ENCODE measurements at regions not wholly inside any gene's neighbourhood (a gene's known extent, or its start where the extent isn't known, plus 50 kb on each side); places are given as distances from the start of the nearest gene placed in this dataset.

GRCh38 chr15:93820566-93820965 lies 410.8 kb upstream of the MCTP2 start:
- no peak for TF ChIP-seq EZH2phosphoT487 (IDR thresholded peaks at IDR 0.05; ENCODE audit: borderline replicate concordance)
- TF ChIP-seq YY1 (IDR thresholded peaks at IDR 0.05; ENCODE audit: extremely low read depth, insufficient replicate concordance, low read depth, low read length): no peak
- TF ChIP-seq CTCF (IDR thresholded peaks at IDR 0.05 in 2 of 3, conservative IDR thresholded peaks at IDR 0.05 in 1 of 3; ENCODE audit: borderline replicate concordance in 1 of 3, insufficient read depth in 1 of 3, low read depth in 2 of 3, low read length in 2 of 3): no peak
- no peak for TF ChIP-seq SIN3A (IDR thresholded peaks at IDR 0.05; ENCODE audit: low read depth)
- TF ChIP-seq POLR2A (IDR thresholded peaks at IDR 0.05; ENCODE audit: borderline replicate concordance, extremely low read depth, insufficient read depth, insufficient read length): no peak
- no peak for TF ChIP-seq EZH2 (IDR thresholded peaks at IDR 0.05)
- TF ChIP-seq RAD21 (IDR thresholded peaks at IDR 0.05; ENCODE audit: low read depth): no peak
